ENCODE measurements at regions not wholly inside any gene's neighbourhood (a gene's known extent, or its start where the extent isn't known, plus 50 kb on each side); places are given as distances from the start of the nearest gene placed in this dataset.

- ATAC-seq (peak; percentile 80), DNase-seq (no peak)
- Histone ChIP-seq H3K27ac (no peak overlapping the region), H3K4me3 (no peak overlapping the region), H3K36me3 (no peaks in the 10 kb centered on the region), H3K4me1 (no peaks in the 10 kb centered on the region), H3K27me3 (peaks cover 15% of the 10 kb centered on the region), H3K9me3 (no peaks in the 10 kb centered on the region)
- peak; percentile 33 for TF ChIP-seq CTCF (IDR thresholded peaks at IDR 0.05)
- intact Hi-C loops (cut with DNase I) = no loop called here
Measured at GRCh38 chr22:45101515-45102227, 62.1 kb upstream of the NUP50 start.

- intact Hi-C loops (cut with DNase I) = no loop called here
- peaks cover 15% of the 10 kb centered on the region for H3K27me3 ChIP-seq
- ATAC-seq = no peak
Measured at GRCh38 chr22:45102896-45103420, 60.8 kb upstream of the NUP50 start.

GRCh38 chr22:45103756-45104155 is 60.0 kb upstream of the NUP50 start:
- no peak overlapping the region for H3K27ac ChIP-seq
- no peak for TF ChIP-seq CTCF (IDR thresholded peaks at IDR 0.05)
- H3K4me1 ChIP-seq = no peaks in the 10 kb centered on the region
- peaks cover 18% of the 10 kb centered on the region for H3K27me3 ChIP-seq
- DNase-seq = no peak
- H3K4me3 ChIP-seq = no peak overlapping the region
- no peaks in the 10 kb centered on the region for H3K9me3 ChIP-seq
- no peak for ATAC-seq
- intact Hi-C loops (cut with DNase I) = no loop called here
- H3K36me3 ChIP-seq = no peaks in the 10 kb centered on the region

More at GRCh38 chr22:45102896-45103420, 60.8 kb upstream of the NUP50 start:
- no peak for TF ChIP-seq CTCF (IDR thresholded peaks at IDR 0.05)
- Histone ChIP-seq H3K36me3 (no peaks in the 10 kb centered on the region), H3K4me3 (no peak overlapping the region), H3K27ac (no peak overlapping the region), H3K4me1 (no peaks in the 10 kb centered on the region), H3K9me3 (no peaks in the 10 kb centered on the region)
- no peak for DNase-seq

- no peaks in the 10 kb centered on the region for H3K9me3 ChIP-seq
- H3K4me1 ChIP-seq = no peaks in the 10 kb centered on the region
- no peak overlapping the region for H3K4me3 ChIP-seq
- TF ChIP-seq CTCF (IDR thresholded peaks at IDR 0.05) = no peak
- DNase-seq (no peak), ATAC-seq (no peak)
- H3K27ac ChIP-seq = no peak overlapping the region
- intact Hi-C loops (cut with DNase I) = no loop called here
- H3K36me3 ChIP-seq = no peaks in the 10 kb centered on the region
- peaks cover 18% of the 10 kb centered on the region for H3K27me3 ChIP-seq
Measured at GRCh38 chr22:45104313-45104712, 59.4 kb upstream of the NUP50 start.

- TF ChIP-seq CTCF (IDR thresholded peaks at IDR 0.05) = no peak
- Histone ChIP-seq H3K36me3 (no peaks in the 10 kb centered on the region), H3K27me3 (peaks cover 18% of the 10 kb centered on the region), H3K27ac (no peak overlapping the region), H3K9me3 (no peaks in the 10 kb centered on the region), H3K4me1 (no peaks in the 10 kb centered on the region), H3K4me3 (no peak overlapping the region)
- ATAC-seq = no peak
- intact Hi-C loops (cut with DNase I) = no loop called here
- DNase-seq = no peak
Measured at GRCh38 chr22:45105281-45105702, 58.4 kb upstream of the NUP50 start.
